T47D (cell line): ENCODE measurements at regions not wholly inside any gene's neighbourhood (a gene's known extent, or its start where the extent isn't known, plus 50 kb on each side); places are given as distances from the start of the nearest gene placed in this dataset.
A peak's percentile ranks its signal among the peaks of the same experiment; 100 is the strongest.

Experiments
- DNase-seq, 2 experiments: peaks; one replicate each; pipeline versions ENCODE4 v3.0.0 to v3.0.0-alpha.2; 2011 to 2012; ENCODE audit warnings: low read depth in 1 of 2, low spot score in 1 of 2
- JUND ChIP-seq: IDR thresholded peaks from 2 replicates; pipeline ENCODE4 v1.6.1; 2012; ENCODE audit warnings: low read depth
- in situ Hi-C: cut with HindIII; loops from 2 replicates; pipeline ENCODE4 v1.10.0; 2016; ENCODE audit warnings: low sequenced_read_pairs, low pct_unique_long_range_greater_than_20kb

GRCh38 chr6:159118924-159119323, 50.3 kb upstream of the FNDC1 start:
- in situ Hi-C loops, result no loop called here
- TF ChIP-seq JUND, result no peak
- no peak for DNase-seq

- no peak for DNase-seq
- no peak for TF ChIP-seq JUND
- in situ Hi-C loops, result no loop called here
Observed at GRCh38 chr6:159117563-159117962, 51.6 kb upstream of the FNDC1 start.

DNA sequence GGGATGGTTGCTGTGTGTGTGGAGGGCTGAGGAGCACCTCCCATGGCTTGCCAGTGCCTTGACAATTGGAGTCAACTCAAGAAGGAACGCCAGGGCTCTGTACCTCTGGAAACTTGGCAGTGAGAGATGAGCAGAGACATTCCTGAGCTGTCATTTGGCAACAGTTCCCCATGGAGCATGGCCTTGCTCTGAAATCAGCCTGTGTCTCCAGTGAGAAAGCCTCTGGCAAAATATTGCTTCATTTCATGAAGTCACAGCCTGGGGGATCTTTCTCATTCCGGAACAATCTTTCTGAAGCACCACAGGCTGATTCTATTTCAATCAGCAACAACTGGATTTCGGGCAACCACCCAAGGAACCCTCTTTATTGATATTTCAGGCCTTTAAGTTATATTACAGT, 52.2 kb upstream of the FNDC1 start:
- no peak for DNase-seq
- no peak for TF ChIP-seq JUND
- in situ Hi-C loops, result no loop called here

DNA sequence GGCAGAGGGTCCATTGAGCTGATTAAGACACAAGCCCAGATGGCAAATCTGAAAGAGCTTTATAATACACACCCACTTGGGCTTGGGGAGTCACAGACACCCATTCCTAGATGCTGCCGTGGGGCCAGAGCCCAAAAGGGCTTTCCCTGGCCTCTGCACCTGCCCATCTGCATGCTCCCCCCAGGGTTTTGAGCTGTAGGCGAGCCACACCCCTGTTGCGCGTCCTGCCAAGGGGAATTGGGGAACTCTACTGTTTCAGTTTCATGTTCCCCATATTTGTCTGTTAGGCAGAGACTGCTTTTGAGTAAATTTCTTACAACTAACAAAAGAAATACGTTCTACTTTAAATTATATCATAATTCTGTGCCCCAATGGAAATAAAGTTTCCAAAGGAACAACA, 52.9 kb upstream of the FNDC1 start:
- no peak for TF ChIP-seq JUND
- no peak for DNase-seq
- in situ Hi-C loops, result no loop called here

GRCh38 chr6:159114569-159114968, 54.6 kb upstream of the FNDC1 start:
- TF ChIP-seq JUND, result no peak
- no peak for DNase-seq
- in situ Hi-C loops, result no loop called here

GRCh38 chr6:159113223-159113622, 56.0 kb upstream of the FNDC1 start:
- TF ChIP-seq JUND, result no peak
- DNase-seq, result no peak
- in situ Hi-C loops, result no loop called here

DNA sequence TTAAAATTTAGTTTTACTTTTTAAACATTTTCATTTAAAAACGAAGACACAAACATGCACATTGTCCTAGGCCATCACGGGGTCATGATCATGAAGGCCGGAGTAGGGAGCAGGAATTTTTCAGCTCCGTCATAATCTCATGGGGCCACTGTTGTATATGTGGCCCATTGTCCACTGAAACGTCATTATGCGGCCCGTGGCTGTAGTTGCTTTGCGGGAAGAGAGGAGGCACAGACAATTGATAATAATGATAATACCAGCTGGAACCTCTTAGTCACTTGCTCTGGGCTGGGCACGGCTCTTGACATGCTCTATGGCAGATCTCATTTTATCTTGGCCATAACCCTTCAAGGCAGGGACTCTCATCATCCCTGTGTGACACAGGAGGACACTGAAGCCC, 56.5 kb upstream of the FNDC1 start:
- no peak for DNase-seq
- in situ Hi-C loops, result no loop called here

DNA sequence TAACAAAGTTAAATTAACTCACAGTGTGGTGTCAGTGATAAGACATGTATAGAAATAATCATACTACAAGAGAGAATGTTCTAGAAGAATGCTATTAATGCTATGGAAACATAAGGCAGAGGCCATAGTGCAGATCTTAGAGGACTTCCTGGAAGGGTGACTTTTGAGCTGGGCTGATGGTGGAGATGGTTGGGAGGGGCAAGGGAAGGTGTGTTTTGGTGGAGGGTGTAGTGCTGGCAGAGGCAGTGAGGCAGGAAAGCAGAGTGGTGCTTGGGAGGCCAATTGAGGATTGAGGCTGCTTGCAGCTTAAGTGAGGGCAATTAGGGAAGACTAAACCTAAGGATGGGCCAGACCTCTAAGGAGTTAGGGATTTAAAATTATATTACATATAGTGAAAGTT, 58.5 kb upstream of the FNDC1 start:
- in situ Hi-C loops, result no loop called here
- no peak for DNase-seq
- no peak for TF ChIP-seq JUND

More for the DNA sequence above, 56.5 kb upstream of the FNDC1 start:
- TF ChIP-seq JUND, result no peak

GRCh38 chr6:159110013-159110412, 59.2 kb upstream of the FNDC1 start:
- in situ Hi-C loops, result no loop called here
- DNase-seq, result peak in 1 of 2 experiments; percentile 46
- no peak for TF ChIP-seq JUND

DNA sequence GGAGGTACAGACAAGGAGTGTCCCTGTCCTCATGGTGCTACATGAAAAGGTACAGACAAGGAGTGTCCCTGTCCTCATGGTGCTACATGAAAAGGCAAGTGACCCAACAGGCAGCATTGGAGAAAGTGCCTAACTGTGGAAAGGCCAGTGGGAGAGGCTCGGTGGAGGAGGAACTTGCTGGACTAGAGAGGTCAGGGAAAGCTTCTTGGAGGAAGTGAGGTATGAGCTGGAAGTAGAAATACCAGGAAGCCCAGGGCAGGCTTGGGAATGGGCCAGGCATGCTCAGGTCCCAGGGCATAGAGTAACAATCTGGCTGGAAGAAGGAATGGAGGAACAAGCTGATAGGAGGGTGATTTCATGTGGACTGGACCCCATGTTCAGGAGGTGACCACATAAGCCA, 59.8 kb upstream of the FNDC1 start:
- no peak for TF ChIP-seq JUND

GRCh38 chr6:159108426-159108985, 60.7 kb upstream of the FNDC1 start:
- DNase-seq, result no peak
- in situ Hi-C loops, result no loop called here
- TF ChIP-seq JUND, result no peak

More for the DNA sequence above, 59.8 kb upstream of the FNDC1 start:
- in situ Hi-C loops, result no loop called here
- DNase-seq, result peak in 1 of 2 experiments; percentile 36

- TF ChIP-seq JUND, result no peak
- in situ Hi-C loops, result no loop called here
- no peak for DNase-seq
Observed at GRCh38 chr6:159107451-159108260, 61.5 kb upstream of the FNDC1 start.

DNA sequence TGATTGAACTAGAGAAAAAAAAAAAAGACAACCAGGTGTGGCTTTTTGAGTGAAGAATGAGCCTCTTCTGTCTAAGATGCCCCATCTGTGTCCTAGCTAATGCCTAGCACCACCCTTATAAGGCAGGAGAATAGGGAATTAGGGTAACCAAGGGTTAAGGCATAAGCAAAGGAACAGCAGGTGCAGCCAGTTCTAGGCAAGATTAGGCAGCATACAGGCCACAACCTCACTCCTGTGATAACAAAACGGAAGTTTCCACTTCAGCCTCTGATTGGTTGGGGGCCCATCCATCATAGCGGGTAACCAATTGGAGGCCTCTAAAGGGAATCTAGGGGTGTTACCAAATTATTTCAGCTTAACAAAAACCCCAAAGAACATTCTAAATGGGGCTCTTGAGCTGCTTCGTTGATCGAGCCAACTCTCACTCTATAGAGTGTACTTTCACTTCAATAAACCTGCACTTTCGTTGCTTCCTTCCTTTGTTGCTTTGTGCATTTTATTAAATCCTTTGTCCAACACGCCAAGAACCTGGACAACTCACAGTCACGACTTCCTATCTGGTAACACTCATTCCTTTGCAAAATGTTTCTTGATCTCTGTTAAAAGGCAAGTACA, 61.9 kb upstream of the TAGAP start:
- no peak for TF ChIP-seq JUND
- in situ Hi-C loops, result no loop called here
- DNase-seq, result peak in 1 of 2 experiments; percentile 75

- TF ChIP-seq JUND, result no peak
- no peak for DNase-seq
- in situ Hi-C loops, result no loop called here
Observed at GRCh38 chr6:159105716-159106115, 60.9 kb upstream of the TAGAP start.
